ENCODE measurements at regions not wholly inside any gene's neighbourhood (a gene's known extent, or its start where the extent isn't known, plus 50 kb on each side); places are given as distances from the start of the nearest gene placed in this dataset.
A peak's percentile ranks its signal among the peaks of the same experiment; 100 is the strongest.

DNA sequence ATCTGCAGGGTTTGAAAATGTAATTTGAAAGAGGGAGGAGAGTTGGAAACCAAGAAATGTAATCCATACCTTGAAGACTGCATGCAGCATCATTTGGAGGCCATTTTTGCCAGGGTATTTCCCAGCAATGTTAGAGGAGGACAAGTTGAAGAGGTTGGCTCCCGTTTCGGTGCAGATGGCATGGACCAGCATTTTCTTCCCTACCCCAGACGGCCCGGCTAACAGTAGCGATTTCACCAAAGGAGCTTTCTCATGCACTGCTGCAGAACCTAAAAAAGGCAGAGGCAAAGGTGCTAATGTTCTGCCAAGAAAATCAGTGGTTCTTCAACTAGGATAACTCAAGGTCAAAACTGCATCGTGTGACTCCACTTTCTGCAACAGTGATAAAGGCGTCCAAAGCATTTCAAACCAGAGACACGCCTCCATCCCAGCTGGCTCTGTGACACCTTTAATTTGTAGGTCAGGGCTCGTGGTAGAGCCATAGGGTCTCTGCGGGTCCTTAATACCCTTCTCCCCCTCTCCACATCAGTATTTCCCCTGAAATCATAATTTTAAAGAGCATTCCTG, 99.6 kb upstream of the ASB18 start:
- H3K27ac Mint-ChIP-seq = no peak overlapping the region
- Histone ChIP-seq H3K36me3 (replicated peaks in 1 of 2; ENCODE audit: control extremely low read depth in 1 of 2, control insufficient read depth in 1 of 2, extremely low read depth in 1 of 2, insufficient read depth in 2 of 2, low read length in 1 of 2) (no peaks in the 10 kb centered on the region), H2AFZ (ENCODE audit: insufficient read depth, low read depth, low read length, poor library complexity, severe bottlenecking) (no peak overlapping the region), H3K4me2 (replicated peaks; ENCODE audit: low read depth, low read length, poor library complexity, severe bottlenecking) (no peak overlapping the region), H3K4me3 (ENCODE audit: control extremely low read depth in 1 of 5, extremely low read depth in 1 of 5, insufficient read depth in 1 of 5, low read depth in 2 of 5, low read length in 4 of 5) (no peak overlapping the region), H3K9ac (ENCODE audit: low read length) (no peak overlapping the region), H3K27me3 (replicated peaks in 1 of 4; ENCODE audit: control extremely low read depth in 1 of 4, control insufficient read depth in 3 of 4, insufficient read depth in 4 of 4, low read length in 3 of 4) (peaks cover 0 to 23% (median 8%) of the 10 kb centered on the region in 4 experiments), H3K4me1 (ENCODE audit: control insufficient read depth in 2 of 2, insufficient read depth in 2 of 2, low read length in 2 of 2) (peaks cover 9 to 13% of the 10 kb centered on the region in 2 donors), H3K79me2 (ENCODE audit: control insufficient read depth, insufficient read depth, low read length) (no peaks in the 10 kb centered on the region), H4K20me1 (ENCODE audit: control insufficient read depth, insufficient read depth, low read length, poor library complexity, severe bottlenecking) (no peaks in the 10 kb centered on the region), H3K27ac (ENCODE audit: low read length in 2 of 2) (no peak overlapping the region), H3K9me3 (ENCODE audit: control extremely low read depth in 1 of 3, control insufficient read depth in 2 of 3, insufficient read depth in 1 of 3, low read length in 2 of 3) (no peaks in the 10 kb centered on the region)
- intact Hi-C loops (cut with micrococcal nuclease) = no loop called here
- peaks cover 30% of the 10 kb centered on the region for H3K27me3 Mint-ChIP-seq
- ChIA-PET POLR2A (no interaction called here), CTCF (interaction anchor here (1.5 kb wide), 1 partner anchor 206 kb away, joined by 4 read pairs; the partner anchor contains the start of gene ACKR3)
- ATAC-seq (ENCODE audit: low read depth) (no peak), DNase-seq (no peak)
- WGBS (ENCODE audit: insufficient coverage) = 87% methylated on average over 9 of the region's 10 CpGs
- H3K9me3 Mint-ChIP-seq (ENCODE audit: insufficient read depth) = no peaks in the 10 kb centered on the region
- peaks cover 14% of the 10 kb centered on the region for H3K4me1 Mint-ChIP-seq
- TF ChIP-seq, protein P1, sequence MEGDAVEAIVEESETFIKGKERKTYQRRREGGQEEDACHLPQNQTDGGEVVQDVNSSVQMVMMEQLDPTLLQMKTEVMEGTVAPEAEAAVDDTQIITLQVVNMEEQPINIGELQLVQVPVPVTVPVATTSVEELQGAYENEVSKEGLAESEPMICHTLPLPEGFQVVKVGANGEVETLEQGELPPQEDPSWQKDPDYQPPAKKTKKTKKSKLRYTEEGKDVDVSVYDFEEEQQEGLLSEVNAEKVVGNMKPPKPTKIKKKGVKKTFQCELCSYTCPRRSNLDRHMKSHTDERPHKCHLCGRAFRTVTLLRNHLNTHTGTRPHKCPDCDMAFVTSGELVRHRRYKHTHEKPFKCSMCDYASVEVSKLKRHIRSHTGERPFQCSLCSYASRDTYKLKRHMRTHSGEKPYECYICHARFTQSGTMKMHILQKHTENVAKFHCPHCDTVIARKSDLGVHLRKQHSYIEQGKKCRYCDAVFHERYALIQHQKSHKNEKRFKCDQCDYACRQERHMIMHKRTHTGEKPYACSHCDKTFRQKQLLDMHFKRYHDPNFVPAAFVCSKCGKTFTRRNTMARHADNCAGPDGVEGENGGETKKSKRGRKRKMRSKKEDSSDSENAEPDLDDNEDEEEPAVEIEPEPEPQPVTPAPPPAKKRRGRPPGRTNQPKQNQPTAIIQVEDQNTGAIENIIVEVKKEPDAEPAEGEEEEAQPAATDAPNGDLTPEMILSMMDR (IDR thresholded peaks at IDR 0.05) = no peak
- no peak for TF ChIP-seq EZH2 (IDR thresholded peaks at IDR 0.05; ENCODE audit: borderline replicate concordance, insufficient read depth, low read depth, low read length, poor library complexity, severe bottlenecking)
- H3K4me3 Mint-ChIP-seq = no peak overlapping the region

DNA sequence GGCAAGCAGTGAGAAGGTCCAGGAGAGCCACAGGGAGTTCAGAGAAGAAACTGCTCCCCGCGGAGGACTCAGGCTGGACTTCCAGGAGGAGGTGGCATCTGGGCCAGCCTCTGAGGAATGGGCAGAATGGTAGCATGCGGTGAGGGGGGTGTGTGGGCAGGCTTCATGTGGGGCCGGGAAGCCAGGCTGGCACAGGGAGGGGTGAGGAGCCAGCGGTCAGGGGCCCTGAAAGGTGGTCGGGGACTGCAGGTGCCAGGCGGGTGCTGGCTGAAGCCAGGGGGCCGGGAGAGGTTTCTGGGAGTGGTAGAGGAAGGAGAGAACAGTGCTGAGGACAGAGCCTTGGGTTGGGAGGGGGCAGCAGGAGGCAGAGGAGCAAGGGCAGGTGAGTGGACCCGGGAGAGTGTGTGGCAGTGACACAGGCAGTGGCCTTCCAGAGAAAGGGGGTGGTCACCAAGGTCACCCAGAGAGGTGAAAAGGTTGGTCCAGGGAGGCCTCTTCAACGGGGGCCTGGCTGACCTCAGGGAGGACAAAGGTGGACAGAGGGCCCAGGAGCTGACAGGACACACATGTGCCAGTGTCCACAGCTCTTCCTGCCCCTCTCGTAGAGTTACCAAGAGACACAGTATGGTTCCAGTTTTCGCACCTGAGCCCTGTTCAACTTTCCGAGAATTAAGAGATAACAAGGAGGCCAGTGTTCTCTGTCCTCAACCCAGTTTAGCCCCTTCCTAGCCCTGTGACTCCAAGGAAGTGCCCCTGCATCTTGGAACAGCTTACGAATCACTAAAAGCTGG, 101.2 kb upstream of the ASB18 start:
- H3K4me1 Mint-ChIP-seq = peaks cover 14% of the 10 kb centered on the region
- intact Hi-C loops (cut with micrococcal nuclease) = no loop called here
- no peaks in the 10 kb centered on the region for H3K9me3 ChIP-seq (ENCODE audit: control extremely low read depth in 1 of 3, control insufficient read depth in 2 of 3, insufficient read depth in 1 of 3, low read length in 2 of 3)
- no peak for TF ChIP-seq EZH2 (IDR thresholded peaks at IDR 0.05; ENCODE audit: borderline replicate concordance, insufficient read depth, low read depth, low read length, poor library complexity, severe bottlenecking)
- TF ChIP-seq, protein P1 (IDR thresholded peaks at IDR 0.05) = no peak
- ChIA-PET POLR2A (interaction anchor here (0.7 kb wide), 1 partner anchor 204 kb away, joined by 7 read pairs; the partner anchor contains the start of gene ACKR3), CTCF (interaction anchor here (1.5 to 1.6 kb wide), 2 partner anchors 12 to 204 kb away, joined by 4 to 6 read pairs; partner anchors contain the start of gene ACKR3)
- peaks cover 9 to 13% of the 10 kb centered on the region in 2 donors for H3K4me1 ChIP-seq (ENCODE audit: control insufficient read depth in 2 of 2, insufficient read depth in 2 of 2, low read length in 2 of 2)
- peak overlapping the region; percentile 68 for H3K4me3 Mint-ChIP-seq
- no peaks in the 10 kb centered on the region for H3K79me2 ChIP-seq (ENCODE audit: control insufficient read depth, insufficient read depth, low read length)
- H3K27ac Mint-ChIP-seq = no peak overlapping the region
- H3K36me3 ChIP-seq (replicated peaks in 1 of 2; ENCODE audit: control extremely low read depth in 1 of 2, control insufficient read depth in 1 of 2, extremely low read depth in 1 of 2, insufficient read depth in 2 of 2, low read length in 1 of 2) = no peaks in the 10 kb centered on the region
- ATAC-seq (ENCODE audit: low read depth) = no peak
- no peak overlapping the region for H3K9ac ChIP-seq (ENCODE audit: low read length)
- no peak overlapping the region for H3K27ac ChIP-seq (ENCODE audit: low read length in 2 of 2)
- WGBS (ENCODE audit: insufficient coverage) = 85% methylated on average over 13 of the region's 14 CpGs
- no peaks in the 10 kb centered on the region for H4K20me1 ChIP-seq (ENCODE audit: control insufficient read depth, insufficient read depth, low read length, poor library complexity, severe bottlenecking)
- H3K9me3 Mint-ChIP-seq (ENCODE audit: insufficient read depth) = no peaks in the 10 kb centered on the region
- H3K4me2 ChIP-seq (replicated peaks; ENCODE audit: low read depth, low read length, poor library complexity, severe bottlenecking) = peak overlapping the region; percentile 39
- no peak for DNase-seq
- H3K4me3 ChIP-seq (ENCODE audit: control extremely low read depth in 1 of 5, extremely low read depth in 1 of 5, insufficient read depth in 1 of 5, low read depth in 2 of 5, low read length in 4 of 5) = no peak overlapping the region
- peaks cover 45% of the 10 kb centered on the region for H3K27me3 Mint-ChIP-seq
- H2AFZ ChIP-seq (ENCODE audit: insufficient read depth, low read depth, low read length, poor library complexity, severe bottlenecking) = no peak overlapping the region
- peaks cover 0 to 19% (median 11%) of the 10 kb centered on the region in 4 experiments for H3K27me3 ChIP-seq (replicated peaks in 1 of 4; ENCODE audit: control extremely low read depth in 1 of 4, control insufficient read depth in 3 of 4, insufficient read depth in 4 of 4, low read length in 3 of 4)

All from B cell (primary cell).